ENCODE measurements at regions not wholly inside any gene's neighbourhood (a gene's known extent, or its start where the extent isn't known, plus 50 kb on each side); places are given as distances from the start of the nearest gene placed in this dataset.

DNA sequence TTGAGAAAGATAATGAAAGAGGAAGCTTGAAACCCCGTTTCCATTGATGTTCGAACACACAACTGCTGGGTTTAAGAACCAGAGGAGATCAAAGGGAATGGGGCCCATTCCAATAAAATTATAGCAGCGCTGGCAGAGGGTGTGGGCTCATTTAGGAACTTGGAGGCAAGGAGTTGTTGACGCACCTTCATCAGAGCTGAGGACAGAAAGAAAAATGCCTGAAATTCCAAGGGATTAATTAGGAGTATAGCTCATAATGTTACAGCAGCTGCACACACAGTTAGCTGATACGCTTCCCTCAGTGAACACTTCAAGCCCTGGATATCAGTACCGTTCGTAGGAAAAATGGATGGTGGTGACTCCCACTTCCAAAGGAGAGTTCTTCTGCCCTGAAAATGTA is 127.2 kb downstream of the AXIN2 start:
- no peaks in the 10 kb centered on the region for H3K4me1 ChIP-seq (ENCODE audit: control insufficient read depth in 3 of 3, insufficient read depth in 3 of 3, low read length in 3 of 3)
- no peak overlapping the region for H3K9ac ChIP-seq (ENCODE audit: low read depth in 1 of 3, low read length in 3 of 3)
- H3K27ac ChIP-seq (ENCODE audit: low read depth, low read length): no peak overlapping the region
- H3K36me3 ChIP-seq (ENCODE audit: control insufficient read depth in 3 of 3, insufficient read depth in 3 of 3, low read length in 3 of 3): no peaks in the 10 kb centered on the region
- H3K27me3 ChIP-seq (ENCODE audit: control insufficient read depth in 3 of 3, insufficient read depth in 3 of 3, low read length in 3 of 3): peaks cover 3 to 20% (median 5%) of the 10 kb centered on the region in 3 donors
- no peaks in the 10 kb centered on the region for H3K9me3 ChIP-seq (ENCODE audit: control insufficient read depth in 3 of 3, low read length in 3 of 3)
- H3K4me3 ChIP-seq (ENCODE audit: low read length in 3 of 3): no peak overlapping the region

GRCh38 chr17:65433592-65433991 is 127.9 kb downstream of the AXIN2 start:
- Histone ChIP-seq H3K4me1 (ENCODE audit: control insufficient read depth in 3 of 3, insufficient read depth in 3 of 3, low read length in 3 of 3) (no peaks in the 10 kb centered on the region), H3K9ac (ENCODE audit: low read depth in 1 of 3, low read length in 3 of 3) (no peak overlapping the region), H3K9me3 (ENCODE audit: control insufficient read depth in 3 of 3, low read length in 3 of 3) (no peaks in the 10 kb centered on the region), H3K4me3 (ENCODE audit: low read length in 3 of 3) (no peak overlapping the region), H3K27me3 (ENCODE audit: control insufficient read depth in 3 of 3, insufficient read depth in 3 of 3, low read length in 3 of 3) (peaks cover under 1 to 14% (median 3%) of the 10 kb centered on the region in 3 donors), H3K36me3 (ENCODE audit: control insufficient read depth in 3 of 3, insufficient read depth in 3 of 3, low read length in 3 of 3) (no peaks in the 10 kb centered on the region), H3K27ac (ENCODE audit: low read depth, low read length) (no peak overlapping the region)

- H3K9ac ChIP-seq (ENCODE audit: low read depth in 1 of 3, low read length in 3 of 3): no peak overlapping the region
- no peaks in the 10 kb centered on the region for H3K36me3 ChIP-seq (ENCODE audit: control insufficient read depth in 3 of 3, insufficient read depth in 3 of 3, low read length in 3 of 3)
- no peaks in the 10 kb centered on the region for H3K4me1 ChIP-seq (ENCODE audit: control insufficient read depth in 3 of 3, insufficient read depth in 3 of 3, low read length in 3 of 3)
- H3K27ac ChIP-seq (ENCODE audit: low read depth, low read length): no peak overlapping the region
- no peaks in the 10 kb centered on the region for H3K9me3 ChIP-seq (ENCODE audit: control insufficient read depth in 3 of 3, low read length in 3 of 3)
- peaks cover 0 to 10% (median 2%) of the 10 kb centered on the region in 3 donors for H3K27me3 ChIP-seq (ENCODE audit: control insufficient read depth in 3 of 3, insufficient read depth in 3 of 3, low read length in 3 of 3)
- no peak overlapping the region for H3K4me3 ChIP-seq (ENCODE audit: low read length in 3 of 3)
Observed at GRCh38 chr17:65433157-65433556, 128.3 kb downstream of the AXIN2 start.

DNA sequence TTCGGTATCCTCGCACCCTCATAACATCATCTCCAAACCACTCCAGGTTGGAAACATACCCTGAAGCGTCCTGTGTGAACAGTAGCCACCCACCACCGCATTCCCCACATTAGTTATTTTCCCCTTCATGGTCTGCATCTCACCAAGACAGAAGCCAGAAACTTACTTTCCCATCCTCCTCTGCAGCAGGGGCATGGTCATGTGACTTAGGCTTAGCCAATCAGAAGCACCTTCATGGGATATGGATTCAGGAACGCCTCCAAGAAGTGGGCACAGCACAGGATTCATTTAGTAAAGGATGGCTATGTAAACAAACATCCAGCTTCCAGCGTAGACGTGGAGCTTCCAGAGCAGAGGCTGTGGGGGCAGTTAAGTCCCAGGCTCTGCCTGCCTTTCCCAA is 130.3 kb downstream of the AXIN2 start:
- no peak overlapping the region for H3K27ac ChIP-seq (ENCODE audit: low read depth, low read length)
- H3K36me3 ChIP-seq (ENCODE audit: control insufficient read depth in 3 of 3, insufficient read depth in 3 of 3, low read length in 3 of 3): no peaks in the 10 kb centered on the region

DNA sequence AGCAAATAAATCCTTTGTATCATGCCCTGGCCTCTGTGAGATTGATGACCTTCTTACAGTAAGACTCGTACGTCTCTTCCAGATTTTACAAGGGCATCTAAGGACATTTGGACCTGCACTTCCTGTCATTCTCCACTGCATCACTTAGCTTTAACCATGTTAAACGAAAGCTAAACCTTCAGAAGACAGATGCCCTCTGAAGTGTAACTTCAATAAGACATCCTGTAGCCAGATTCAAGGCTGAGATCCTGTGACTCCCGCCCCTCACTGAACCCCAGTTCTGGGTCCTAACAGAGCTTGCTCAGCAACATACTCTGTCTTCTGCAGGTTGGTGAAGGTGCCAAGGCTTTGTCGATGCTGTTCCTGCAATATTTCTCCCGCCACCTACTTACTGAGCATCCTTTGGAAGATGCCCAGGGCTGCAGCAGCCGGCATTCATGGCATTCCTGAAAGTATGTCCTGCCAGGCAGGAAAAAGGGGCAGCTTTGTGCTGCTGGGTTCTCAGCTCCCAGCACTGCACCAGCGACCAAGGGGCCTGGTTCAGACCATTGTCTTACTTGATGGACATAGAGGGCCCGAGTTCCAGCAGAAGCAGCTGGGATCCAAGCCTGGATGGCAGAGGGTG is 131.1 kb downstream of the AXIN2 start:
- no peak overlapping the region for H3K9ac ChIP-seq (ENCODE audit: low read depth in 1 of 3, low read length in 3 of 3)
- H3K27ac ChIP-seq (ENCODE audit: low read depth, low read length): no peak overlapping the region
- H3K9me3 ChIP-seq (ENCODE audit: control insufficient read depth in 3 of 3, low read length in 3 of 3): no peaks in the 10 kb centered on the region
- H3K27me3 ChIP-seq (ENCODE audit: control insufficient read depth in 3 of 3, insufficient read depth in 3 of 3, low read length in 3 of 3): no peaks in the 10 kb centered on the region
- H3K4me1 ChIP-seq (ENCODE audit: control insufficient read depth in 3 of 3, insufficient read depth in 3 of 3, low read length in 3 of 3): no peaks in the 10 kb centered on the region
- no peak overlapping the region for H3K4me3 ChIP-seq (ENCODE audit: low read length in 3 of 3)
- no peaks in the 10 kb centered on the region for H3K36me3 ChIP-seq (ENCODE audit: control insufficient read depth in 3 of 3, insufficient read depth in 3 of 3, low read length in 3 of 3)

More for the DNA sequence above, 130.3 kb downstream of the AXIN2 start:
- no peak overlapping the region for H3K9ac ChIP-seq (ENCODE audit: low read depth in 1 of 3, low read length in 3 of 3)
- no peaks in the 10 kb centered on the region for H3K4me1 ChIP-seq (ENCODE audit: control insufficient read depth in 3 of 3, insufficient read depth in 3 of 3, low read length in 3 of 3)
- H3K4me3 ChIP-seq (ENCODE audit: low read length in 3 of 3): no peak overlapping the region
- H3K27me3 ChIP-seq (ENCODE audit: control insufficient read depth in 3 of 3, insufficient read depth in 3 of 3, low read length in 3 of 3): peaks cover 0 to under 1% (median 0%) of the 10 kb centered on the region in 3 donors
- H3K9me3 ChIP-seq (ENCODE audit: control insufficient read depth in 3 of 3, low read length in 3 of 3): no peaks in the 10 kb centered on the region

DNA sequence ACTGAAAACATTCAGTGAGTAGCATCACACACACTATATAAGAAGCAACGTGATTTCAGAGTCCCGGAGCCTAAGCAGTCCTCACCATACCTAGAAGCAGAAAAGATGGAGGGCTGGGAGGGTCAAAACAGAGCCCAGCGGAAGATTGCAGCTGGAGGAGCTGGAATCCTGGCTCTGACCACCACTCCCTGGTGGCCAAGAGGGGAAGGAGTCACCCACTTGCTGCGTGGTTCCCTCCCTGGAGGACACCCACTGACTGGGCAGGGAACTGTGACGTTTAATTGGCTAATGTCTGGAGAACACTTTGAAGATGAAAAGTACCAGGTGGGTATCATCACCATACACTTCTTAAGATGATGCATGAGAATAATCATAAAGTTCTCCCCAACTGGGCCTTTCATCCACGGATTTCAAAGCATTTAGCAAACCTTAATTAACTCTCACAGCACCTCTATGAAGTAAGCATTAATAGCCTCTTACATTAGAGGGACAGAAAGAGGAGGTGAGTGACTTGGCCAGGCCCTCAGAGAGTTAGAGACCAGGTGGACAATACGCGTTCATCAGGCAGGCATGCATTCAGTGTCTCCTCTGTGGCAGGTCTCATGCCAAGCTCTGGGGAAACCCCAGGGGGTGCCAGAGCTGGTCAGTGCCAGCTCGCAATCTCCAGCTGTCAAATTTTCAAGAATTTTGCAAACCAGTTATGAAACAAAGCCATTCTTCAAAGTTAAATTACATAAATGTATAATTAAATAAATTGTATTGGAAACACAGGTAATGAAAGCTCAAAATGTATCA is 137.9 kb downstream of the AXIN2 start:
- no peak overlapping the region for H3K4me3 ChIP-seq (ENCODE audit: low read length in 3 of 3)
- H3K27ac ChIP-seq (ENCODE audit: low read depth, low read length): no peak overlapping the region
- H3K9me3 ChIP-seq (ENCODE audit: control insufficient read depth in 3 of 3, low read length in 3 of 3): peaks cover 0 to 3% (median 0%) of the 10 kb centered on the region in 3 donors
- no peaks in the 10 kb centered on the region for H3K27me3 ChIP-seq (ENCODE audit: control insufficient read depth in 3 of 3, insufficient read depth in 3 of 3, low read length in 3 of 3)
- no peaks in the 10 kb centered on the region for H3K36me3 ChIP-seq (ENCODE audit: control insufficient read depth in 3 of 3, insufficient read depth in 3 of 3, low read length in 3 of 3)
- peaks cover 0 to 4% (median 3%) of the 10 kb centered on the region in 3 donors for H3K4me1 ChIP-seq (ENCODE audit: control insufficient read depth in 3 of 3, insufficient read depth in 3 of 3, low read length in 3 of 3)
- no peak overlapping the region for H3K9ac ChIP-seq (ENCODE audit: low read depth in 1 of 3, low read length in 3 of 3)

- H3K4me3 ChIP-seq (ENCODE audit: low read length in 3 of 3): peak overlapping the region in 1 of 3 donors; percentile 13
- no peaks in the 10 kb centered on the region for H3K36me3 ChIP-seq (ENCODE audit: control insufficient read depth in 3 of 3, insufficient read depth in 3 of 3, low read length in 3 of 3)
- peaks cover 0 to 5% (median 4%) of the 10 kb centered on the region in 3 donors for H3K4me1 ChIP-seq (ENCODE audit: control insufficient read depth in 3 of 3, insufficient read depth in 3 of 3, low read length in 3 of 3)
- H3K9ac ChIP-seq (ENCODE audit: low read depth in 1 of 3, low read length in 3 of 3): peak overlapping the region in 1 of 3 donors; percentile 33
- H3K27me3 ChIP-seq (ENCODE audit: control insufficient read depth in 3 of 3, insufficient read depth in 3 of 3, low read length in 3 of 3): no peaks in the 10 kb centered on the region
- H3K27ac ChIP-seq (ENCODE audit: low read depth, low read length): no peak overlapping the region
- H3K9me3 ChIP-seq (ENCODE audit: control insufficient read depth in 3 of 3, low read length in 3 of 3): no peaks in the 10 kb centered on the region
Observed at GRCh38 chr17:65418622-65419021, 142.8 kb downstream of the AXIN2 start.

- no peaks in the 10 kb centered on the region for H3K27me3 ChIP-seq (ENCODE audit: control insufficient read depth in 3 of 3, insufficient read depth in 3 of 3, low read length in 3 of 3)
- H3K36me3 ChIP-seq (ENCODE audit: control insufficient read depth in 3 of 3, insufficient read depth in 3 of 3, low read length in 3 of 3): no peaks in the 10 kb centered on the region
- H3K27ac ChIP-seq (ENCODE audit: low read depth, low read length): no peak overlapping the region
- H3K9me3 ChIP-seq (ENCODE audit: control insufficient read depth in 3 of 3, low read length in 3 of 3): no peaks in the 10 kb centered on the region
- H3K4me3 ChIP-seq (ENCODE audit: low read length in 3 of 3): no peak overlapping the region
- H3K9ac ChIP-seq (ENCODE audit: low read depth in 1 of 3, low read length in 3 of 3): no peak overlapping the region
- peaks cover 0 to 5% (median 4%) of the 10 kb centered on the region in 3 donors for H3K4me1 ChIP-seq (ENCODE audit: control insufficient read depth in 3 of 3, insufficient read depth in 3 of 3, low read length in 3 of 3)
Observed at GRCh38 chr17:65417406-65418221, 143.8 kb downstream of the AXIN2 start.

DNA sequence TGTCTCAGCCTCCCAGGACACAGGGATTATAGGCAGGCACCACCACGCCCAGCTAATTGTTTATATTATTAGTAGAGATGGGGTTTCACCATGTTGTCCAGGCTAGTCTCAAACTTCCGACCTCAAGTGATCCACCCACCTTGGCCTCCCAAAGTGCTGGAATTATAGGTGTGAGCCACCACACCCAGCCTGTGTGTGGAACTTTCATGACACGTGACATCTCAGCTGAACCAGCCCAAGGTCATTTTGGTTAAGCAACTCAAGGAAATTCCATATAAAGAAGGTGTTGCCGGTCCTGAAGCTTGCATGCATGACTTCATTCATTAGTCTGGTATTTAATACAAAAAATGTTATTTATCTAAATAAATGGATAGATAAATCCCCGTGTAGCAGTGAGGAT is 145.5 kb downstream of the AXIN2 start:
- H3K9me3 ChIP-seq (ENCODE audit: control insufficient read depth in 3 of 3, low read length in 3 of 3): no peaks in the 10 kb centered on the region
- H3K27me3 ChIP-seq (ENCODE audit: control insufficient read depth in 3 of 3, insufficient read depth in 3 of 3, low read length in 3 of 3): no peaks in the 10 kb centered on the region
- H3K27ac ChIP-seq (ENCODE audit: low read depth, low read length): no peak overlapping the region
- H3K36me3 ChIP-seq (ENCODE audit: control insufficient read depth in 3 of 3, insufficient read depth in 3 of 3, low read length in 3 of 3): no peaks in the 10 kb centered on the region
- no peak overlapping the region for H3K9ac ChIP-seq (ENCODE audit: low read depth in 1 of 3, low read length in 3 of 3)
- H3K4me1 ChIP-seq (ENCODE audit: control insufficient read depth in 3 of 3, insufficient read depth in 3 of 3, low read length in 3 of 3): peaks cover 0 to 5% (median 4%) of the 10 kb centered on the region in 3 donors
- H3K4me3 ChIP-seq (ENCODE audit: low read length in 3 of 3): no peak overlapping the region
